GM23338 (cell line): ENCODE measurements at regions not wholly inside any gene's neighbourhood (a gene's known extent, or its start where the extent isn't known, plus 50 kb on each side); places are given as distances from the start of the nearest gene placed in this dataset.

ENCODE experiments used
- CTCF ChIP-seq, 2 experiments: fragments of 200-600 bp in 1 of 2; sonication (generic) in 1 of 2; conservative IDR thresholded peaks; 2 replicates each; pipeline versions ENCODE4 v1.5.1 to v1.6.1; 2016 to 2017; ENCODE audit warnings: antibody characterized with exemption in 2 of 2, low read depth in 2 of 2, mild to moderate bottlenecking in 2 of 2, moderate library complexity in 1 of 2
- ZNF331 ChIP-seq: fragments of 250-450 bp; sonication (Bioruptor Pico); IDR thresholded peaks from 2 replicates; pipeline ENCODE4 v1.5.0; 2020; ENCODE audit warnings: low read depth, mild to moderate bottlenecking, moderate library complexity

- TF ChIP-seq CTCF (conservative IDR thresholded peaks at IDR 0.05; ENCODE audit: low read depth in 2 of 2) (no peak), ZNF331 (CRISPR knock-in tag) (no peak)
These were observed 410.0 kb upstream of the KCNH7 start for GRCh38 chr2:163248376-163249253.
